OCI-LY1 (cell line): ENCODE measurements at regions not wholly inside any gene's neighbourhood (a gene's known extent, or its start where the extent isn't known, plus 50 kb on each side); places are given as distances from the start of the nearest gene placed in this dataset.
A peak's percentile ranks its signal among the peaks of the same experiment; 100 is the strongest.

Source experiments
- H2AFZ ChIP-seq: fragments of 200-600 bp; sonication (generic), shearing (Covaris generic); 2 replicates; pipeline ENCODE4 v1.6.0; 2014; ENCODE audit warnings: antibody characterized with exemption, mild to moderate bottlenecking, low read length
- H3F3A ChIP-seq: fragments of 200-600 bp; sonication (generic), shearing (Covaris generic); 2 replicates; pipeline ENCODE4 v1.6.0; 2014; ENCODE audit warnings: mild to moderate bottlenecking, antibody characterized with exemption, low read length, moderate library complexity; ENCODE audit not compliant: insufficient read depth
- H3K27ac ChIP-seq: fragments of 200-600 bp; sonication (generic); 2 replicates; pipeline ENCODE4 v1.5.1; 2014; ENCODE audit warnings: low read length, mixed run types, mild to moderate bottlenecking, low read depth; ENCODE audit not compliant: poor library complexity, severe bottlenecking
- H3K27me3 ChIP-seq: fragments of 200-600 bp; sonication (generic); 2 replicates; pipeline ENCODE4 v1.6.0; 2014; ENCODE audit warnings: antibody characterized with exemption, mild to moderate bottlenecking, low read length, moderate library complexity; ENCODE audit not compliant: insufficient read depth
- H3K36me3 ChIP-seq: fragments of 200-600 bp; sonication (generic); 2 replicates; pipeline ENCODE4 v1.6.1; 2014; ENCODE audit warnings: mild to moderate bottlenecking, antibody characterized with exemption, low read length, moderate library complexity, mixed read lengths; ENCODE audit not compliant: insufficient read depth
- H3K4me1 ChIP-seq: fragments of 200-600 bp; sonication (generic); 2 replicates; pipeline ENCODE4 v1.5.1; 2014; ENCODE audit warnings: mild to moderate bottlenecking, low read length, moderate library complexity; ENCODE audit not compliant: insufficient read depth, severe bottlenecking
- H3K4me2 ChIP-seq: fragments of 200-600 bp; sonication (generic), shearing (Covaris generic); 2 replicates; pipeline ENCODE4 v1.6.1; 2014; ENCODE audit warnings: low read length
- H3K4me3 ChIP-seq: fragments of 200-600 bp; sonication (generic); 2 replicates; pipeline ENCODE4 v1.5.1; 2014; ENCODE audit warnings: low read length, low read depth, mild to moderate bottlenecking, mixed read lengths; ENCODE audit not compliant: poor library complexity, severe bottlenecking
- H3K79me2 ChIP-seq: fragments of 200-600 bp; shearing (Covaris generic); 2 replicates; pipeline ENCODE4 v1.6.1; 2016; ENCODE audit warnings: mixed run types, low read length, mixed read lengths; ENCODE audit not compliant: insufficient read depth
- H3K9ac ChIP-seq: fragments of 200-600 bp; sonication (generic), shearing (Covaris generic); 2 replicates; pipeline ENCODE4 v1.6.1; 2014; ENCODE audit warnings: mild to moderate bottlenecking, low read length, mixed read lengths
- H3K9me2 ChIP-seq: fragments of 200-600 bp; sonication (generic), shearing (Covaris generic); 2 replicates; pipeline ENCODE4 v1.6.1; 2014; ENCODE audit warnings: low read depth, mild to moderate bottlenecking, low read length, mixed read lengths
- H3K9me3 ChIP-seq: fragments of 200-600 bp; shearing (Covaris generic); 2 replicates; pipeline ENCODE4 v1.6.1; 2014; ENCODE audit warnings: low read length, mixed read lengths
- H4K20me1 ChIP-seq: fragments of 200-600 bp; sonication (generic), shearing (Covaris generic); 2 replicates; pipeline ENCODE4 v1.6.0; 2016; ENCODE audit warnings: mild to moderate bottlenecking, low read length; ENCODE audit not compliant: insufficient read depth
- EZH2 ChIP-seq: fragments of 200-600 bp; sonication (generic), shearing (Covaris generic); IDR thresholded peaks from 2 replicates; pipeline ENCODE4 v1.8.0; 2017; ENCODE audit warnings: borderline replicate concordance, mixed run types, mild to moderate bottlenecking, antibody characterized with exemption, low read length, moderate library complexity, mixed read lengths
- TF ChIP-seq, protein P1 (sequence below): fragments of 200-600 bp; sonication (generic), shearing (Covaris generic); IDR thresholded peaks from 2 replicates; pipeline ENCODE4 v1.5.1; 2017; ENCODE audit warnings: mild to moderate bottlenecking, antibody characterized with exemption, low read length, moderate library complexity, mixed read lengths

DNA sequence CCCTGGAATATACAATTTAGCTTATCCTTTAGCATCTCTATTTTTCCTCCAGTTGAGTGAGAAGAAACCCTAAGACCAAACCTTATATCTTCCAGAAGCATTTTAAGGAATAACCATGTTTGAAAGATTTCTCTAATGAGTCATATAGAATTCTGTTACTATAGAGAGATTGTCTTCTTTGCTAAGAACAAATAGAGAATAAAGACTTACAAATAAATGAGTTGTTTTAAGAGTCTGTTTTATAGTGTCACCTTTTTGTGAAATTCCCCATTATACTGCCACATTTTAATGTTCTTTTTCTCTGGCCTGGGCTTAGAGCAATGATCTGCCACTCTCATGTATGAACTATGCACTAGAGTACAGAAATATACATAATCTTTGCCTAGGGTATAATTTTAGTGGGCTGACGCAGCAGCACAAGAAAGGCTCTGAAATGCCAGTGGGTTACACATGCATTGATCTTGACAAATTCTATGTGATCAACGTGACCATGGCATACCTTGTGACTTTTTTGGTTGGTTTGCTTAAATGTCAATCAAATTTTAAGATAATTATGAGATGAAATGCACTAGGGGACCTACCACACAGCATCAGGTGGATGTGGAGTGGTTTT lies 145.1 kb upstream of the MKLN1 start:
- Histone ChIP-seq H3K36me3 (no peaks in the 10 kb centered on the region), H3K4me3 (no peak overlapping the region), H3K4me2 (peak overlapping the region; percentile 5; the same call in 1 of the 2 replicates), H3K79me2 (no peaks in the 10 kb centered on the region), H2AFZ (peak overlapping the region; percentile 36; the same call in 1 of the 2 replicates), H3K27me3 (no peaks in the 10 kb centered on the region), H3K9me2 (no peaks in the 10 kb centered on the region), H3K9ac (no peak overlapping the region), H3K9me3 (no peaks in the 10 kb centered on the region), H3K27ac (peak overlapping the region; percentile 56), H3F3A (no peaks in the 10 kb centered on the region; the same call in 1 of the 2 replicates), H3K4me1 (peaks cover 27% of the 10 kb centered on the region), H4K20me1 (no peaks in the 10 kb centered on the region)
- no peak for TF ChIP-seq EZH2
- TF ChIP-seq, protein P1, sequence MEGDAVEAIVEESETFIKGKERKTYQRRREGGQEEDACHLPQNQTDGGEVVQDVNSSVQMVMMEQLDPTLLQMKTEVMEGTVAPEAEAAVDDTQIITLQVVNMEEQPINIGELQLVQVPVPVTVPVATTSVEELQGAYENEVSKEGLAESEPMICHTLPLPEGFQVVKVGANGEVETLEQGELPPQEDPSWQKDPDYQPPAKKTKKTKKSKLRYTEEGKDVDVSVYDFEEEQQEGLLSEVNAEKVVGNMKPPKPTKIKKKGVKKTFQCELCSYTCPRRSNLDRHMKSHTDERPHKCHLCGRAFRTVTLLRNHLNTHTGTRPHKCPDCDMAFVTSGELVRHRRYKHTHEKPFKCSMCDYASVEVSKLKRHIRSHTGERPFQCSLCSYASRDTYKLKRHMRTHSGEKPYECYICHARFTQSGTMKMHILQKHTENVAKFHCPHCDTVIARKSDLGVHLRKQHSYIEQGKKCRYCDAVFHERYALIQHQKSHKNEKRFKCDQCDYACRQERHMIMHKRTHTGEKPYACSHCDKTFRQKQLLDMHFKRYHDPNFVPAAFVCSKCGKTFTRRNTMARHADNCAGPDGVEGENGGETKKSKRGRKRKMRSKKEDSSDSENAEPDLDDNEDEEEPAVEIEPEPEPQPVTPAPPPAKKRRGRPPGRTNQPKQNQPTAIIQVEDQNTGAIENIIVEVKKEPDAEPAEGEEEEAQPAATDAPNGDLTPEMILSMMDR, result no peak

DNA sequence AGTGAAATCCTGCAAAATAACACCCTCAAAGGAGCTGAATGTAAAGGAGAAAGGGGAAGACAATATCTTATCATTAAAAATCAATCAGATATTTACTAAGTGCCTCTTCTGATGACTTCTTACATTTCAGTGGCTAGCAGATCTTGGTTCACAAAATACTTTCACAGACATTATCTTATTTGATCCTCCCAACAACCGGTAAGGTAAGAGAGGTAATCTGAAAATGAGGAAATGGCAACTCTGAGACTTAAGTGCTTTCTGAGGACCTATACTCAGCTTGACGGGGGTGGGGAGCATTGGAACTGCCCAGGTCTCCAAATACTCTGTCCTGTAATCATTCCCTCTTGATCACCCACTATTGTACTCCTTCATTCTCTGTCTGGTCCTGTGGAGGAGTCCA lies 144.6 kb upstream of the MKLN1 start:
- Histone ChIP-seq H3K9me2 (no peaks in the 10 kb centered on the region), H3K27me3 (no peaks in the 10 kb centered on the region), H3K4me1 (peaks cover 27% of the 10 kb centered on the region), H4K20me1 (no peaks in the 10 kb centered on the region), H3K4me2 (peak overlapping the region; percentile 5; the same call in 1 of the 2 replicates), H3K9ac (no peak overlapping the region), H2AFZ (peak overlapping the region; percentile 36; the same call in 1 of the 2 replicates), H3K4me3 (no peak overlapping the region), H3K36me3 (no peaks in the 10 kb centered on the region), H3K9me3 (no peaks in the 10 kb centered on the region), H3K27ac (peak overlapping the region; percentile 56), H3F3A (no peaks in the 10 kb centered on the region; the same call in 1 of the 2 replicates), H3K79me2 (no peaks in the 10 kb centered on the region)
- TF ChIP-seq, protein P1, result no peak
- no peak for TF ChIP-seq EZH2

DNA sequence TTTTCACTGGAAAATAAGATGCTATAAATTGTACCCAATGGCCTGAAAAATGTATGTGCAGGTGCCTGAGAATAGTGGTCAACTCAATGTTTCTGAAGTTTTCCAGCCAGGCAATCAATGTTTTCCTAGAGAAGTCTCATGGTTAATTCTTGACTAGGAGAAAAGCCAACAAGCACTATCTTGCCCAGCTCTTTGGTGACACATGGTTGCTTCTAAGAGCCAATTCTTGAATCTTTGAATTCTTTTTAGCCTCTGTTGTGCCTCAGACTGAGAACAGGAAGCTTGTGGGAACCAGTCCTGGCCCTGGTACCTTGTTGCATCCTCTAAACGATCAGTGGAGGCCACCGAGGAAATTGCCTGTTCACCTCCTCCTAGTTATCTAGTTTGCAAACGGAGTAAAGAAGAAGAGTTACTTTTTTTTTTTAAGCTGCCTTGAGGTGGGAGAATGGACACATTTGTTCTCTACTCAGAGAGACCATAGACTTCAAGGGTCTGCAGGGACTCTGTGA lies 144.0 kb upstream of the MKLN1 start:
- no peak for TF ChIP-seq EZH2
- TF ChIP-seq, protein P1, result no peak
- Histone ChIP-seq H2AFZ (peak overlapping the region; percentile 36; the same call in 1 of the 2 replicates), H3K9me3 (no peaks in the 10 kb centered on the region), H4K20me1 (no peaks in the 10 kb centered on the region), H3K27ac (peak overlapping the region; percentile 56), H3K79me2 (no peaks in the 10 kb centered on the region), H3K27me3 (no peaks in the 10 kb centered on the region), H3K36me3 (no peaks in the 10 kb centered on the region), H3K9ac (no peak overlapping the region), H3K4me3 (no peak overlapping the region), H3K4me2 (peak overlapping the region; percentile 5; the same call in 1 of the 2 replicates), H3K9me2 (no peaks in the 10 kb centered on the region), H3K4me1 (peaks cover 32% of the 10 kb centered on the region), H3F3A (no peaks in the 10 kb centered on the region; the same call in 1 of the 2 replicates)
